ENCODE measurements at regions not wholly inside any gene's neighbourhood (a gene's known extent, or its start where the extent isn't known, plus 50 kb on each side); places are given as distances from the start of the nearest gene placed in this dataset.

GRCh38 chr15:83396101-83396500 is 51.0 kb upstream of the SH3GL3 start:
- no peaks in the 10 kb centered on the region for H3K4me1 Mint-ChIP-seq

More at GRCh38 chr15:83396101-83396500, 51.0 kb upstream of the SH3GL3 start:
- Histone ChIP-seq H2AFZ (ENCODE audit: insufficient read depth, low read depth, low read length, poor library complexity, severe bottlenecking) (no peak overlapping the region), H3K4me2 (replicated peaks; ENCODE audit: extremely low read depth, low read length, poor library complexity, severe bottlenecking) (no peak overlapping the region), H3K4me3 (replicated peaks in 1 of 3; ENCODE audit: low read depth in 2 of 3, low read length in 3 of 3) (no peak overlapping the region), H3K36me3 (replicated peaks in 1 of 2; ENCODE audit: control insufficient read depth in 1 of 2, insufficient read depth in 2 of 2, low read length in 2 of 2) (no peaks in the 10 kb centered on the region), H3K9me3 (replicated peaks in 1 of 2; ENCODE audit: control insufficient read depth in 1 of 2, insufficient read depth in 1 of 2, low read length in 2 of 2) (no peaks in the 10 kb centered on the region), H4K20me1 (ENCODE audit: insufficient read depth, low read length) (no peaks in the 10 kb centered on the region), H3K27ac (ENCODE audit: low read depth in 1 of 2, low read length in 2 of 2) (no peak overlapping the region), H3K4me1 (ENCODE audit: control insufficient read depth in 1 of 2, insufficient read depth in 2 of 2, low read length in 2 of 2) (no peaks in the 10 kb centered on the region), H3K27me3 (ENCODE audit: control insufficient read depth in 2 of 2, insufficient read depth in 2 of 2, low read length in 2 of 2) (no peaks in the 10 kb centered on the region), H3K9ac (ENCODE audit: insufficient read depth, low read length, poor library complexity, severe bottlenecking) (no peak overlapping the region), H3K79me2 (ENCODE audit: insufficient read depth, low read length) (no peaks in the 10 kb centered on the region)
- H3K36me3 Mint-ChIP-seq: no peaks in the 10 kb centered on the region
- DNase-seq: no peak
- no CpG with 5 or more reads among the region's 6 CpGs for WGBS (ENCODE audit: insufficient coverage)
- peaks cover 0 to 2% (median 0%) of the 10 kb centered on the region in 7 donors for H3K9me3 Mint-ChIP-seq
- no peak overlapping the region for H3K27ac Mint-ChIP-seq
- no peak for TF ChIP-seq CTCF (IDR thresholded peaks at IDR 0.05)
- H3K27me3 Mint-ChIP-seq (ENCODE audit: low read depth in 3 of 3): peaks cover 8 to 19% (median 14%) of the 10 kb centered on the region in 3 donors
- H3K4me3 Mint-ChIP-seq: no peak overlapping the region
- intact Hi-C loops (cut with micrococcal nuclease): no loop called here

Data from CD14-positive monocyte (primary cell).